ENCODE measurements at regions not wholly inside any gene's neighbourhood (a gene's known extent, or its start where the extent isn't known, plus 50 kb on each side); places are given as distances from the start of the nearest gene placed in this dataset.

DNA sequence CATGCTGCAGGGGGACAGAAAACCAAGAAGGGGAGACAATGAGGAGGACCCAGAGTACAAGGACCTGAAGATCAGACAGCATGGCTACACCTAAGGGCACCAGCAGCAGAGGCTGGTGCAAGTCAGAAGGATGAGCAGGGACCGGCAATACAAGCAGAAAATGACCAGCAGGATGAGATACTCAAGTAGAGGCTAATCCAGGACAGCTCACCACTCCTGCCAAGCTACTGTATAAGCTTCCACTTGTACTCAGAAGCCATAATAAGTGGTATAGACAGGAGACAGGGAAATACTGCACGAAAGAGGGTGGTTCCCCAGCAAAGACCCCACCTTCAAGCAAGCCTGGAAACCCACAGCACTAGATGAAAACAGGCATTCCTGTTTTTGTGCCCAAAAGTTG, 138.7 kb upstream of the ZC3H12C start:
- TF ChIP-seq EZH2 (IDR thresholded peaks at IDR 0.05; ENCODE audit: insufficient read depth, low read length) (no peak), CTCF (IDR thresholded peaks at IDR 0.05; ENCODE audit: insufficient read depth, low read depth, low read length) (no peak)
